ENCODE measurements at regions not wholly inside any gene's neighbourhood (a gene's known extent, or its start where the extent isn't known, plus 50 kb on each side); places are given as distances from the start of the nearest gene placed in this dataset.

GRCh38 chr20:12528104-12528503 is 480.7 kb upstream of the SPTLC3 start:
- Histone ChIP-seq H3K27me3 (no peaks in the 10 kb centered on the region), H3K4me1 (no peaks in the 10 kb centered on the region), H3K4me3 (no peak overlapping the region), H3K9me3 (peaks cover 0 to 16% of the 10 kb centered on the region in 2 donors), H3K27ac (no peak overlapping the region), H3K36me3 (no peaks in the 10 kb centered on the region)
- intact Hi-C loops (cut with DNase I): no loop called here
- no peak for TF ChIP-seq CTCF (IDR thresholded peaks at IDR 0.05)
- ATAC-seq (no peak), DNase-seq (no peak)

- TF ChIP-seq CTCF (IDR thresholded peaks at IDR 0.05): no peak
- ATAC-seq (no peak), DNase-seq (no peak)
- Histone ChIP-seq H3K9me3 (peaks cover 0 to 12% of the 10 kb centered on the region in 2 donors), H3K36me3 (no peaks in the 10 kb centered on the region), H3K27me3 (no peaks in the 10 kb centered on the region), H3K4me1 (no peaks in the 10 kb centered on the region), H3K27ac (no peak overlapping the region), H3K4me3 (no peak overlapping the region)
- intact Hi-C loops (cut with DNase I): no loop called here
Measured at GRCh38 chr20:12528591-12529041, 480.2 kb upstream of the SPTLC3 start.

GRCh38 chr20:12531626-12532025 is 477.1 kb upstream of the SPTLC3 start:
- Histone ChIP-seq H3K9me3 (peaks cover 0 to 4% of the 10 kb centered on the region in 2 donors), H3K27ac (no peak overlapping the region), H3K36me3 (no peaks in the 10 kb centered on the region), H3K4me1 (no peaks in the 10 kb centered on the region), H3K4me3 (no peak overlapping the region), H3K27me3 (no peaks in the 10 kb centered on the region)
- ATAC-seq (no peak), DNase-seq (no peak)
- no peak for TF ChIP-seq CTCF (IDR thresholded peaks at IDR 0.05)
- intact Hi-C loops (cut with DNase I): no loop called here

- H3K4me3 ChIP-seq: no peak overlapping the region
- no peaks in the 10 kb centered on the region for H3K36me3 ChIP-seq
- intact Hi-C loops (cut with DNase I): no loop called here
- no peak for DNase-seq
- no peaks in the 10 kb centered on the region for H3K4me1 ChIP-seq
- no peak overlapping the region for H3K27ac ChIP-seq
- no peak for ATAC-seq
- no peaks in the 10 kb centered on the region for H3K27me3 ChIP-seq
- H3K9me3 ChIP-seq: peaks cover 0 to 4% of the 10 kb centered on the region in 2 donors
- no peak for TF ChIP-seq CTCF (IDR thresholded peaks at IDR 0.05)
Measured at GRCh38 chr20:12535316-12535715, 473.5 kb upstream of the SPTLC3 start.

GRCh38 chr20:12535770-12536169 is 473.0 kb upstream of the SPTLC3 start:
- peaks cover 0 to 4% of the 10 kb centered on the region in 2 donors for H3K9me3 ChIP-seq
- no peak for DNase-seq
- H3K27me3 ChIP-seq: no peaks in the 10 kb centered on the region
- TF ChIP-seq CTCF (IDR thresholded peaks at IDR 0.05): no peak
- no peak for ATAC-seq
- no peak overlapping the region for H3K4me3 ChIP-seq
- H3K27ac ChIP-seq: no peak overlapping the region
- H3K4me1 ChIP-seq: no peaks in the 10 kb centered on the region
- no peaks in the 10 kb centered on the region for H3K36me3 ChIP-seq
- intact Hi-C loops (cut with DNase I): no loop called here

Measured in left lung (tissue), 4 donors.